H9 (cell line): ENCODE measurements at regions not wholly inside any gene's neighbourhood (a gene's known extent, or its start where the extent isn't known, plus 50 kb on each side); places are given as distances from the start of the nearest gene placed in this dataset.

Experiments
- DNase-seq: peaks from one replicate; pipeline ENCODE4 v3.0.0-alpha.2; 2017
- H2AFZ ChIP-seq: one replicate; pipeline ENCODE4 v1.6.1; 2013; ENCODE audit warnings: mild to moderate bottlenecking, low read length, control low read depth, moderate library complexity
- H2AK5ac ChIP-seq: 2 replicates; pipeline ENCODE4 v1.6.1; 2013; ENCODE audit warnings: low read length, control low read depth, mixed read lengths; ENCODE audit not compliant: insufficient read length
- H2BK120ac ChIP-seq: one replicate; pipeline ENCODE4 v1.6.1; 2013; ENCODE audit warnings: low read depth, mild to moderate bottlenecking, low read length, control low read depth, inconsistent platforms; ENCODE audit not compliant: poor library complexity, severe bottlenecking
- H2BK12ac ChIP-seq: 2 replicates; pipeline ENCODE4 v1.6.1; 2013; ENCODE audit warnings: low read length, control low read depth, mixed read lengths, low read depth; ENCODE audit not compliant: insufficient read length
- H2BK15ac ChIP-seq: 2 replicates; pipeline ENCODE4 v1.6.1; 2013; ENCODE audit warnings: low read depth, low read length, control low read depth
- H2BK20ac ChIP-seq: one replicate; pipeline ENCODE4 v1.6.1; 2013; ENCODE audit warnings: low read depth, mild to moderate bottlenecking, low read length, control low read depth, inconsistent platforms; ENCODE audit not compliant: poor library complexity, severe bottlenecking
- H2BK5ac ChIP-seq: 2 replicates; pipeline ENCODE4 v1.6.1; 2013; ENCODE audit warnings: low read length, control low read depth, mixed read lengths; ENCODE audit not compliant: insufficient read length
- H3K14ac ChIP-seq: 2 replicates; pipeline ENCODE4 v1.6.1; 2013; ENCODE audit warnings: low read length, control low read depth; ENCODE audit not compliant: insufficient read depth
- H3K18ac ChIP-seq: 2 replicates; pipeline ENCODE4 v1.6.1; 2013; ENCODE audit warnings: low read depth, mild to moderate bottlenecking, mixed read lengths, low read length, control low read depth; ENCODE audit not compliant: insufficient read length
- H3K23ac ChIP-seq: 2 replicates; pipeline ENCODE4 v1.6.1; 2013; ENCODE audit warnings: low read length, control low read depth, mixed read lengths, low read depth; ENCODE audit not compliant: insufficient read length
- H3K23me2 ChIP-seq: 2 replicates; pipeline ENCODE4 v1.6.1; 2013; ENCODE audit warnings: low read depth, mild to moderate bottlenecking, mixed read lengths, low read length, control low read depth; ENCODE audit not compliant: insufficient read length, poor library complexity, severe bottlenecking
- H3K27ac ChIP-seq: 2 replicates; pipeline ENCODE4 v1.5.1; 2013; ENCODE audit warnings: low read length, control low read depth, mixed read lengths, low read depth; ENCODE audit not compliant: insufficient read length
- H3K27me3 ChIP-seq: 2 replicates; pipeline ENCODE4 v1.6.1; 2013; ENCODE audit warnings: low read length, control low read depth, inconsistent platforms; ENCODE audit not compliant: insufficient read depth
- H3K4ac ChIP-seq: 2 replicates; pipeline ENCODE4 v1.6.1; 2013; ENCODE audit warnings: low read depth, mild to moderate bottlenecking, control low read depth, inconsistent platforms, low read length, moderate library complexity
- H3K4me1 ChIP-seq: 2 replicates; pipeline ENCODE4 v1.6.1; 2013; ENCODE audit warnings: low read length, control low read depth, inconsistent platforms; ENCODE audit not compliant: insufficient read depth
- H3K4me2 ChIP-seq: 2 replicates; pipeline ENCODE4 v1.6.1; 2013; ENCODE audit warnings: low read length, control low read depth, mixed read lengths; ENCODE audit not compliant: insufficient read length, insufficient read depth
- H3K56ac ChIP-seq: 2 replicates; pipeline ENCODE4 v1.6.1; 2013; ENCODE audit warnings: low read depth, mild to moderate bottlenecking, mixed read lengths, low read length, control low read depth; ENCODE audit not compliant: insufficient read length
- H3K79me1 ChIP-seq: 2 replicates; pipeline ENCODE4 v1.6.1; 2013; ENCODE audit warnings: low read depth, mild to moderate bottlenecking, moderate library complexity, low read length, control low read depth, inconsistent platforms; ENCODE audit not compliant: insufficient read depth, poor library complexity, severe bottlenecking
- H3K79me2 ChIP-seq: 2 replicates; pipeline ENCODE4 v1.6.1; 2013; ENCODE audit warnings: low read length, control low read depth, inconsistent platforms; ENCODE audit not compliant: insufficient read depth
- H3K9ac ChIP-seq: 2 replicates; pipeline ENCODE4 v1.6.1; 2013; ENCODE audit warnings: low read length, control low read depth, mixed read lengths; ENCODE audit not compliant: insufficient read length; ENCODE audit errors: extremely low read depth
- H3K9me3 ChIP-seq: one replicate; pipeline ENCODE4 v1.6.1; 2013; ENCODE audit warnings: low read depth, low read length, inconsistent platforms; ENCODE audit not compliant: control insufficient read depth
- H3T11ph ChIP-seq: one replicate; pipeline ENCODE4 v1.6.1; 2013; ENCODE audit warnings: mild to moderate bottlenecking, low read length, control low read depth, inconsistent platforms
- H4K20me1 ChIP-seq: one replicate; pipeline ENCODE4 v1.6.1; 2013; ENCODE audit not compliant: control insufficient read depth, insufficient read length, insufficient read depth
- H4K5ac ChIP-seq: 2 replicates; pipeline ENCODE4 v1.6.1; 2013; ENCODE audit warnings: low read depth, mild to moderate bottlenecking, mixed read lengths, low read length, control low read depth; ENCODE audit not compliant: insufficient read length
- H4K8ac ChIP-seq: replicated peaks from 2 replicates; pipeline ENCODE4 v1.6.1; 2013; ENCODE audit warnings: low read length, control low read depth, mixed read lengths, low read depth; ENCODE audit not compliant: insufficient read length
- H4K91ac ChIP-seq: 2 replicates; pipeline ENCODE4 v1.6.1; 2013; ENCODE audit warnings: low read depth, mild to moderate bottlenecking, moderate library complexity, mixed read lengths, low read length, control low read depth; ENCODE audit not compliant: insufficient read length
- H3K27ac Mint-ChIP-seq, 3 experiments: 2 replicates in 2 of 3; 3 replicates in 1 of 3; pipeline ENCODE4 v1.8.0; 2020 to 2021; ENCODE audit warnings: mixed read lengths in 3 of 3, mild to moderate bottlenecking in 1 of 3, moderate library complexity in 1 of 3
- H3K27me3 Mint-ChIP-seq: 2 replicates; pipeline ENCODE4 v1.8.0; 2021; ENCODE audit warnings: low read depth, mild to moderate bottlenecking, moderate library complexity, mixed read lengths
- H3K36me3 Mint-ChIP-seq, 3 experiments: 2 replicates in 2 of 3; 3 replicates in 1 of 3; pipeline ENCODE4 v1.8.0; 2020 to 2021; ENCODE audit warnings: low read depth in 3 of 3, mixed read lengths in 3 of 3; ENCODE audit not compliant: insufficient read depth in 1 of 3
- H3K4me1 Mint-ChIP-seq, 2 experiments: 2 replicates each; pipeline ENCODE4 v1.8.0; 2020; ENCODE audit warnings: mixed read lengths in 2 of 2
- H3K4me3 Mint-ChIP-seq, 2 experiments: 2 replicates in 1 of 2; 3 replicates in 1 of 2; pipeline ENCODE4 v1.8.0; 2020 to 2021; ENCODE audit warnings: mild to moderate bottlenecking in 2 of 2, mixed read lengths in 2 of 2, moderate library complexity in 1 of 2
- H3K9me3 Mint-ChIP-seq, 2 experiments: 2 replicates in 1 of 2; 3 replicates in 1 of 2; pipeline ENCODE4 v1.8.0; 2020; ENCODE audit warnings: mild to moderate bottlenecking in 2 of 2, mixed read lengths in 2 of 2, moderate library complexity in 1 of 2
- CTCF ChIP-seq: fragments of 200-600 bp; sonication (generic); conservative IDR thresholded peaks from 3 replicates; pipeline ENCODE4 v1.8.0; 2021; ENCODE audit warnings: antibody characterized with exemption, mild to moderate bottlenecking
- WGBS: extraction: QIAGEN DNeasy Blood & Tissue Kit; methylation state at CpG from one replicate; pipeline ENCODE4 v1.1.7; 2013; ENCODE audit warnings: missing lambda C conversion rate, low lambda C conversion rate, mixed read lengths; ENCODE audit not compliant: insufficient read length; ENCODE audit errors: extremely low coverage; 5-methylcytosine and 5-hydroxymethylcytosine counted together

- Histone ChIP-seq H3K4ac (no peak overlapping the region), H2BK5ac (no peak overlapping the region), H2BK15ac (no peak overlapping the region), H3K9me3 (no peaks in the 10 kb centered on the region), H3K14ac (no peak overlapping the region), H3K27ac (no peak overlapping the region), H3K4me1 (no peaks in the 10 kb centered on the region), H3K79me2 (no peaks in the 10 kb centered on the region), H3T11ph (no peak overlapping the region), H4K20me1 (no peaks in the 10 kb centered on the region), H4K91ac (no peak overlapping the region), H3K18ac (no peak overlapping the region), H2BK12ac (no peak overlapping the region), H3K9ac (no peak overlapping the region), H4K5ac (no peak overlapping the region), H3K27me3 (no peaks in the 10 kb centered on the region), H3K23ac (no peak overlapping the region), H3K23me2 (no peaks in the 10 kb centered on the region), H2BK120ac (no peak overlapping the region), H2AFZ (no peak overlapping the region), H4K8ac (no peak overlapping the region), H2BK20ac (no peak overlapping the region), H3K79me1 (no peaks in the 10 kb centered on the region), H3K56ac (no peak overlapping the region), H2AK5ac (no peak overlapping the region), H3K4me2 (no peak overlapping the region)
- Mint-ChIP-seq H3K27ac (no peak overlapping the region), H3K9me3 (peaks cover 0 to 3% of the 10 kb centered on the region in 2 experiments; a peak in 1 of 5 replicates), H3K4me1 (peaks cover 3 to 5% of the 10 kb centered on the region in 2 experiments; a peak in 1 of 4 replicates), H3K4me3 (no peak overlapping the region), H3K36me3 (no peaks in the 10 kb centered on the region), H3K27me3 (peaks cover 9% of the 10 kb centered on the region)
- no peak for TF ChIP-seq CTCF
- WGBS: no CpG with 5 or more reads among the region's 10 CpGs
- DNase-seq: no peak
Measured at GRCh38 chr5:54897001-54897400, 88.4 kb downstream of the ESM1 start.
